Transverse colon (tissue), 4 donors: ENCODE measurements at regions not wholly inside any gene's neighbourhood (a gene's known extent, or its start where the extent isn't known, plus 50 kb on each side); places are given as distances from the start of the nearest gene placed in this dataset.
"Not testable (repeated sequence)": the region's sequence is repeated elsewhere in the genome, so short reads cannot be mapped to it uniquely, and the experiment has no call there.

Source experiments
- DNase-seq: peaks from one replicate; pipeline ENCODE4 v3.0.0-alpha.2; 2019
- H3K27ac ChIP-seq, 4 donors: fragments of 200-600 bp; sonication (generic); 2 replicates each; pipeline ENCODE4 v1.5.1; 2016 to 2018; ENCODE audit warnings: inconsistent platforms in 4 of 4
- H3K27me3 ChIP-seq: fragments of 200-600 bp; sonication (generic); 2 replicates; pipeline ENCODE4 v1.5.1; 2017; ENCODE audit warnings: inconsistent platforms
- H3K36me3 ChIP-seq, 4 donors: fragments of 200-600 bp; sonication (generic); 2 replicates each; pipeline ENCODE4 v1.5.1; 2017 to 2019; ENCODE audit warnings: inconsistent platforms in 4 of 4
- H3K4me1 ChIP-seq, 4 donors: fragments of 200-600 bp; sonication (generic); 2 replicates each; pipeline ENCODE4 v1.5.1; 2017 to 2020; ENCODE audit warnings: inconsistent platforms in 4 of 4
- H3K4me3 ChIP-seq, 4 donors: fragments of 200-600 bp; sonication (generic); 1 replicate in 1 of 4; 2 replicates in 3 of 4; pipeline versions ENCODE4 v1.5.1 to v1.6.1; 2017 to 2019; ENCODE audit warnings: inconsistent platforms in 4 of 4
- H3K9me3 ChIP-seq, 2 donors: fragments of 200-600 bp; sonication (generic); 2 replicates each; pipeline ENCODE4 v1.5.1; 2017 to 2019; ENCODE audit warnings: inconsistent platforms in 2 of 2
- EP300 ChIP-seq: sonication (generic); formaldehyde crosslinking; IDR thresholded peaks from one replicate; pipeline ENCODE4 v1.6.1; 2017; ENCODE audit warnings: antibody characterized with exemption, low read depth
- POLR2A ChIP-seq: fragments of 450-650 bp; IDR thresholded peaks from one replicate; pipeline ENCODE4 v1.6.1; 2016; ENCODE audit warnings: antibody characterized with exemption, mild to moderate bottlenecking, moderate library complexity
- POLR2AphosphoS5 ChIP-seq, 3 donors: sonication (generic); formaldehyde crosslinking; IDR thresholded peaks; one replicate each; pipeline ENCODE4 v1.6.1; 2016; ENCODE audit warnings: antibody characterized with exemption in 3 of 3
- WGBS, 2 donors: methylation state at CpG; one replicate each; pipeline ENCODE4 v1.1.5; 2018; ENCODE audit warnings: low coverage in 1 of 2; 5-methylcytosine and 5-hydroxymethylcytosine counted together
- in situ Hi-C, 4 donors: fragments of 200-750 bp; cut with MboI; loops; one replicate each; pipeline versions ENCODE4 v1.15.0 to v1.15.1; 2017; ENCODE audit warnings: low sequenced_read_pairs in 3 of 4, low pct_ligation_motif_present in 1 of 4, low pct_unique_long_range_greater_than_20kb in 1 of 4
- intact Hi-C: fragments of 100-400 bp; cut with DNase I; formaldehyde crosslinking; loops from one replicate; pipeline ENCODE4 v1.15.1; 2023; ENCODE audit warnings: low total_unique reads
- TF ChIP-seq, protein P1 (sequence below), 5 experiments: fragments of 200-600 bp in 3 of 5; fragments of 450-650 bp in 2 of 5; sonication (generic) in 3 of 5; IDR thresholded peaks; 1 replicate in 2 of 5; 2 replicates in 3 of 5; pipeline ENCODE4 v1.5.1; 2016 to 2017; ENCODE audit warnings: antibody characterized with exemption in 5 of 5, inconsistent platforms in 3 of 5, mild to moderate bottlenecking in 2 of 5, moderate library complexity in 1 of 5

DNA sequence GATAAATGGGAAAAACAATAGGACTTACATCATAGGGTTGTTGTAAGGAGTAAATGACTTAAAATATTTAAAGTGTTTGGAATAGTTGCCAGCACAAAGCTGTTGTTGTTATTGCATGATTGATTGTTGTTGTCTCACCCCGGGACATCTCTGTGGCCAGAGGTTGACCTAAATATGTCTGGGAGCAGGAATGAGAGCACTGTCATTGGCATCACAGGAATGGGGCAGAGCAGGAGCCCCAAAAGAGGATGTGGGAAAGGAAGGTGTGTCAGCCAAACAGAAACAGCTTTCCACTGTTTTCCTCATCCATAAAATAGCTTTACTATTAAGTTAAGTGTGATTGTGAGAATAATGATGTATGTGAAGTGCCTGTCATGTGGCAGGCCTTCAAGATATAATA, 121.6 kb downstream of the TMEM168 start:
- no peak overlapping the region for H3K4me3 ChIP-seq
- H3K4me1 ChIP-seq = no peaks in the 10 kb centered on the region
- intact Hi-C loops (no loop called here), in situ Hi-C loops (no loop called here)
- H3K36me3 ChIP-seq = no peaks in the 10 kb centered on the region
- TF ChIP-seq POLR2A (no peak), EP300 (no peak), POLR2AphosphoS5 (IDR thresholded peaks at IDR 0.05) (no peak)
- TF ChIP-seq, protein P1, sequence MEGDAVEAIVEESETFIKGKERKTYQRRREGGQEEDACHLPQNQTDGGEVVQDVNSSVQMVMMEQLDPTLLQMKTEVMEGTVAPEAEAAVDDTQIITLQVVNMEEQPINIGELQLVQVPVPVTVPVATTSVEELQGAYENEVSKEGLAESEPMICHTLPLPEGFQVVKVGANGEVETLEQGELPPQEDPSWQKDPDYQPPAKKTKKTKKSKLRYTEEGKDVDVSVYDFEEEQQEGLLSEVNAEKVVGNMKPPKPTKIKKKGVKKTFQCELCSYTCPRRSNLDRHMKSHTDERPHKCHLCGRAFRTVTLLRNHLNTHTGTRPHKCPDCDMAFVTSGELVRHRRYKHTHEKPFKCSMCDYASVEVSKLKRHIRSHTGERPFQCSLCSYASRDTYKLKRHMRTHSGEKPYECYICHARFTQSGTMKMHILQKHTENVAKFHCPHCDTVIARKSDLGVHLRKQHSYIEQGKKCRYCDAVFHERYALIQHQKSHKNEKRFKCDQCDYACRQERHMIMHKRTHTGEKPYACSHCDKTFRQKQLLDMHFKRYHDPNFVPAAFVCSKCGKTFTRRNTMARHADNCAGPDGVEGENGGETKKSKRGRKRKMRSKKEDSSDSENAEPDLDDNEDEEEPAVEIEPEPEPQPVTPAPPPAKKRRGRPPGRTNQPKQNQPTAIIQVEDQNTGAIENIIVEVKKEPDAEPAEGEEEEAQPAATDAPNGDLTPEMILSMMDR (IDR thresholded peaks at IDR 0.05) = no peak
- DNase-seq = no peak
- H3K9me3 ChIP-seq = no peaks in the 10 kb centered on the region
- H3K27ac ChIP-seq = no peak overlapping the region
- H3K27me3 ChIP-seq = no peaks in the 10 kb centered on the region
- WGBS, 2 donors = 57 to 84% methylated on average over 1 of the region's 1 CpG

DNA sequence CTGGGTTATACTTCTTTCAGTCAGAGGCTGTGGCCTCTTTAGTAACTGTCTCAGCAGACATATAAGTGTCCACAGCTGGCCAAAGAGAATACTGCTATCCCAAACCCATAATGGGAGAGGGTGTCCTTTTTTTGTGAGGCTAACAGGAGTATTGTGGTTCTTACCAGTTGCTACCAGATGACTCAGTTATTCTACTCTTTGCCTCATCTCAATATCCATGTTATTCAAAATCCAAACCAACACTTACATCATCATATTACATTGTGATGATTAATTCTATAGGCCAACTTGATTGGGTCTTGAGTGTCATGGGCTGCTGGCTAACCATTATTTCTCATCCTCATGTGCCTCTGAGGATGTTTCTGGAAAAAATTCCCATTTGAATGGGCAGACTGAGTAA, 120.9 kb downstream of the TMEM168 start:
- TF ChIP-seq POLR2AphosphoS5 (IDR thresholded peaks at IDR 0.05) (no peak), EP300 (no peak), POLR2A (no peak)
- TF ChIP-seq, protein P1 (IDR thresholded peaks at IDR 0.05) = no peak
- Histone ChIP-seq H3K36me3 (no peaks in the 10 kb centered on the region), H3K27me3 (no peaks in the 10 kb centered on the region), H3K27ac (no peak overlapping the region), H3K4me1 (no peaks in the 10 kb centered on the region), H3K4me3 (no peak overlapping the region), H3K9me3 (no peaks in the 10 kb centered on the region)
- intact Hi-C loops (no loop called here), in situ Hi-C loops (no loop called here)
- no peak for DNase-seq

DNA sequence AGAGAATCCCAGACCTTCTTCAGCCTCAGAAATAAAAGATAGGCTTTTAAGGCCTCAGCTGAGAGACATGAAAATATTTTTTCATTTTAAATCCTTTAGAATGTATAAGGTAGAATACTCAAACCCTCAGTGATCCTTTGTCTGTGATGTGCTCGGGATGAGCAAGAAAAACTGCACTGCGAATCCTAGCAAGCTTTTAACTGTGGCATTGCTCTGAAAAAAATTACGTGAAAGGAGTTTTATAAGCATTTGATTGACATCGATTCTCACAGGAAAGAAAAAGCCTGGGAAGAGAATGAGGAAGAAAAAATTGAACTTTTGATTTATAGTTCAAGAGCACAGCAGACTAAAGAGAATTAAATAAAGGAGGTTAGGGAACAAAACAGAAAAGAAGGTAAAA, 120.0 kb downstream of the TMEM168 start:
- TF ChIP-seq POLR2AphosphoS5 (IDR thresholded peaks at IDR 0.05) (no peak), EP300 (no peak), POLR2A (no peak)
- TF ChIP-seq, protein P1 (IDR thresholded peaks at IDR 0.05) = no peak
- in situ Hi-C loops (no loop called here), intact Hi-C loops (no loop called here)
- WGBS, 2 donors = 69 to 70% methylated on average over 4 of the region's 4 CpGs
- no peak for DNase-seq
- Histone ChIP-seq H3K4me1 (no peaks in the 10 kb centered on the region), H3K4me3 (no peak overlapping the region), H3K9me3 (no peaks in the 10 kb centered on the region), H3K36me3 (no peaks in the 10 kb centered on the region), H3K27me3 (no peaks in the 10 kb centered on the region), H3K27ac (no peak overlapping the region)

DNA sequence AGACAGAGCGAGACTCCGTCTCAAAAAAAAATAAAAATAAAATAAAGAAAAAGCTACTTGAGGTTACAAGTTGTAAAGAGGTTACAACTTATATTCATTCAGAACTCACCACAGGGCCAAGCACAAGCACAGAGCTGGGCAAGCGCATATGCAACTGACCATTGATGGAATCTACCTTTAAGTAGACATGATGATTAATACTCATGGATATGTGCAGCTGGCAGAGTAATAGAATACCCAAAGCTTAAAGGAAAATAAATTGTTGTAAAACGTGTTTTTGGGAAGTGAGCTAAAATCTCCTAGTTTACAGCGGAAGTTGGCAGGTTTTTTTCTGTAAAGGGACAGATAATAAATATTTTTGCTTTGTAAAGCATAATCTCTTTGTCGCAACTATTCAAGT, 111.6 kb downstream of the TMEM168 start:
- 76 to 80% methylated on average over 6 of the region's 6 CpGs for WGBS, 2 donors
- Histone ChIP-seq H3K27me3 (no peaks in the 10 kb centered on the region), H3K4me1 (no peaks in the 10 kb centered on the region), H3K36me3 (no peaks in the 10 kb centered on the region), H3K4me3 (no peak overlapping the region), H3K27ac (no peak overlapping the region), H3K9me3 (no peaks in the 10 kb centered on the region)
- in situ Hi-C loops (no loop called here), intact Hi-C loops (no loop called here)
- DNase-seq = no peak
- TF ChIP-seq, protein P1 (IDR thresholded peaks at IDR 0.05) = no peak
- TF ChIP-seq EP300 (no peak), POLR2A (no peak), POLR2AphosphoS5 (IDR thresholded peaks at IDR 0.05) (no peak)

DNA sequence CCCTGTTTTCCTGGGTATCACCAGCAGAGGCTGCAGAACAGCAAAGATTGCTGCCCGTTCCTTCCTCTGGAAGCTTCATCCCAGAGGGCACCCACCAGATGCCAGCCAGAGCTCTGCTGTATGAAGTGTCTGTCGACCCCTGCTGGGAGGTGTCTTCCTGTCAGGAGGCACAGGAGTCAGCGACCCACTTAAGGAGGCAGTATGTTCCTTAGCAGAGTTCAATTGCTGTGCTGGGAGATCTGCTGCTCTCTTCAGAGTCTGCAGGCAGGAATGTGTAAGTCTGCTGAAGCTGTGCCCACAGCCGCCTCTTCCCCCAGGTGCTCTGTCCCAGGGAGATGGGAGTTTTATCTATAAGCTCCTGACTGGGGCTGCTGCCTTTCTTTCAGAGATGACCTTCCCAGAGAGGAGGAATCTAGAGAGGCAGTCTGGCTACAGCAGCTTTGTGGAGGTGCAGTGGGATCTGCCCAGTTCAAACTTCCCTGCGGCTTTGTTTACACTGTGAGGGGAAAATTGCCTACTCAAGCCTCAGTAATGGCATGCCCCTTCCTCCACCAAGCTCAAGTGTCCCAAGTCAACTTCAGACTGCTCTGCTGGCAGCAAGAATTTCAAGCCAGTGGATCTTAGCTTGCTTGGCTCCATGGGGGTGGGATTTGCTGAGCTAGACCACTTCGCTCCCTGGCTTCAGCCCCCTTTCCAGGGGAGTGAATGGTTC, 100.6 kb downstream of the TMEM168 start:
- WGBS, 2 donors = 67 to 100% methylated on average over 1 to 6 of the region's 6 CpGs
- intact Hi-C loops, H3K27me3 ChIP-seq: not testable (repeated sequence)

More for the DNA sequence above, 100.6 kb downstream of the TMEM168 start:
- in situ Hi-C loops, H3K27ac ChIP-seq, H3K4me3 ChIP-seq, H3K9me3 ChIP-seq, H3K4me1 ChIP-seq, DNase-seq, H3K36me3 ChIP-seq: not testable (repeated sequence)
